IMR-90 (cell line): ENCODE measurements at regions not wholly inside any gene's neighbourhood (a gene's known extent, or its start where the extent isn't known, plus 50 kb on each side); places are given as distances from the start of the nearest gene placed in this dataset.

Experiments used
- BHLHE40 ChIP-seq: fragments of 150-350 bp; IDR thresholded peaks from 2 replicates; pipeline ENCODE4 v1.6.1; 2016; ENCODE audit warnings: mild to moderate bottlenecking, low read depth, low read length
- ELK1 ChIP-seq: fragments of 150-350 bp; IDR thresholded peaks from 2 replicates; pipeline ENCODE4 v1.6.1; 2016; ENCODE audit warnings: low read depth, mild to moderate bottlenecking, low read length, moderate library complexity, borderline replicate concordance
- FOS ChIP-seq: fragments of 150-350 bp; IDR thresholded peaks from 2 replicates; pipeline ENCODE4 v1.6.1; 2016; ENCODE audit warnings: low read depth, low read length
- MAZ ChIP-seq: IDR thresholded peaks from 2 replicates; pipeline ENCODE4 v1.6.1; 2012; ENCODE audit warnings: low read depth, mild to moderate bottlenecking, low read length, improper control_type of control experiment, moderate library complexity, borderline replicate concordance
- MXI1 ChIP-seq: IDR thresholded peaks from 2 replicates; pipeline ENCODE4 v1.6.1; 2012; ENCODE audit warnings: low read depth, mild to moderate bottlenecking, low read length, moderate library complexity, borderline replicate concordance
- NFE2L2 ChIP-seq: fragments of 150-350 bp; IDR thresholded peaks from 2 replicates; pipeline ENCODE4 v1.6.1; 2016; ENCODE audit warnings: low read depth, mild to moderate bottlenecking, low read length
- POLR2A ChIP-seq: IDR thresholded peaks from 2 replicates; pipeline ENCODE4 v1.6.1; 2012; ENCODE audit warnings: mild to moderate bottlenecking, low read depth, low read length
- RFX5 ChIP-seq: IDR thresholded peaks from 2 replicates; pipeline ENCODE4 v1.8.0; 2012; ENCODE audit warnings: low read depth, mild to moderate bottlenecking, low read length, moderate library complexity
- SMC3 ChIP-seq: fragments of 150-350 bp; IDR thresholded peaks from 2 replicates; pipeline ENCODE4 v1.6.1; 2016; ENCODE audit warnings: low read depth, mild to moderate bottlenecking, antibody characterized with exemption, low read length, moderate library complexity
- TF ChIP-seq, protein P1 (sequence below): conservative IDR thresholded peaks from 2 replicates; pipeline ENCODE4 v1.5.1; 2012; ENCODE audit warnings: mild to moderate bottlenecking, low read depth, low read length, improper control_type of control experiment
- TF ChIP-seq, protein P2 (sequence below): fragments of 150-350 bp; IDR thresholded peaks from 2 replicates; pipeline ENCODE4 v1.6.1; 2017; ENCODE audit warnings: mild to moderate bottlenecking, antibody characterized with exemption, low read length, low read depth

DNA sequence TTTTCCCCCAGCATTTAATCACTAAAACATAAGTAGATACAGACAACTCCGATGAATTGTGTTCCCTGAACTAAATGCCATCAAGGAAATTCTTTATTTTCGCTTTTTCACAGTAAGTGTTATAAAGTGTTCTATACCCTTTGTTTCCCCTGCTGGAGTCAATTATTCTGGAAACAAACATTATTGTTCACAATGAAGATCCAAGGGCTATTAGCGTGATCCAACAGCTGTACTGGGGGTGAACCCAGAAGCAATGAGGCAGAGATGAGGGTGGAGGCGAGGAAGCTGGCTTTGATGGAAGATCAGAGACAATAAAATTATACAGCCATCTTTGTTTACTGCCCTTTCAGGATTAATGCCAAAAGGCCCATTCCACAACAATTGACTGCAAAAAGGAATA lies 250.3 kb upstream of the IGF1R start:
- TF ChIP-seq, protein P1, sequence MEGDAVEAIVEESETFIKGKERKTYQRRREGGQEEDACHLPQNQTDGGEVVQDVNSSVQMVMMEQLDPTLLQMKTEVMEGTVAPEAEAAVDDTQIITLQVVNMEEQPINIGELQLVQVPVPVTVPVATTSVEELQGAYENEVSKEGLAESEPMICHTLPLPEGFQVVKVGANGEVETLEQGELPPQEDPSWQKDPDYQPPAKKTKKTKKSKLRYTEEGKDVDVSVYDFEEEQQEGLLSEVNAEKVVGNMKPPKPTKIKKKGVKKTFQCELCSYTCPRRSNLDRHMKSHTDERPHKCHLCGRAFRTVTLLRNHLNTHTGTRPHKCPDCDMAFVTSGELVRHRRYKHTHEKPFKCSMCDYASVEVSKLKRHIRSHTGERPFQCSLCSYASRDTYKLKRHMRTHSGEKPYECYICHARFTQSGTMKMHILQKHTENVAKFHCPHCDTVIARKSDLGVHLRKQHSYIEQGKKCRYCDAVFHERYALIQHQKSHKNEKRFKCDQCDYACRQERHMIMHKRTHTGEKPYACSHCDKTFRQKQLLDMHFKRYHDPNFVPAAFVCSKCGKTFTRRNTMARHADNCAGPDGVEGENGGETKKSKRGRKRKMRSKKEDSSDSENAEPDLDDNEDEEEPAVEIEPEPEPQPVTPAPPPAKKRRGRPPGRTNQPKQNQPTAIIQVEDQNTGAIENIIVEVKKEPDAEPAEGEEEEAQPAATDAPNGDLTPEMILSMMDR, result no peak
- TF ChIP-seq POLR2A, result no peak
- TF ChIP-seq SMC3, result no peak
- TF ChIP-seq MAZ, result no peak
- no peak for TF ChIP-seq FOS
- TF ChIP-seq NFE2L2, result no peak
- TF ChIP-seq BHLHE40, result no peak
- TF ChIP-seq, protein P2, sequence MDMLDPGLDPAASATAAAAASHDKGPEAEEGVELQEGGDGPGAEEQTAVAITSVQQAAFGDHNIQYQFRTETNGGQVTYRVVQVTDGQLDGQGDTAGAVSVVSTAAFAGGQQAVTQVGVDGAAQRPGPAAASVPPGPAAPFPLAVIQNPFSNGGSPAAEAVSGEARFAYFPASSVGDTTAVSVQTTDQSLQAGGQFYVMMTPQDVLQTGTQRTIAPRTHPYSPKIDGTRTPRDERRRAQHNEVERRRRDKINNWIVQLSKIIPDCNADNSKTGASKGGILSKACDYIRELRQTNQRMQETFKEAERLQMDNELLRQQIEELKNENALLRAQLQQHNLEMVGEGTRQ, result no peak
- TF ChIP-seq MXI1, result no peak
- no peak for TF ChIP-seq RFX5
- no peak for TF ChIP-seq ELK1
